SK-N-SH treated with all-trans-retinoic acid at 6 μM for 48 hours (cell line): ENCODE measurements at regions not wholly inside any gene's neighbourhood (a gene's known extent, or its start where the extent isn't known, plus 50 kb on each side); places are given as distances from the start of the nearest gene placed in this dataset.

ENCODE experiments used
- ATAC-seq: fragments of 200-7000 bp; cut with Tn5 transposase; 3 replicates; pipeline ENCODE4 v1.9.1; 2020; ENCODE audit warnings: mild to moderate bottlenecking, moderate library complexity
- ARNTL ChIP-seq: fragments of 450-650 bp; formaldehyde crosslinking; IDR thresholded peaks from 2 replicates; pipeline ENCODE4 v1.5.0; 2020; ENCODE audit warnings: low read depth, mild to moderate bottlenecking, moderate library complexity, borderline replicate concordance
- ESRRG ChIP-seq: fragments of 250-450 bp; sonication (Bioruptor Pico); IDR thresholded peaks from 2 replicates; pipeline ENCODE4 v1.6.1; 2021; ENCODE audit warnings: mild to moderate bottlenecking
- GLIS3 ChIP-seq: fragments of 250-450 bp; sonication (Bioruptor Pico); IDR thresholded peaks from 2 replicates; pipeline ENCODE4 v1.5.0; 2020; ENCODE audit warnings: mild to moderate bottlenecking, moderate library complexity
- ISL1 ChIP-seq: fragments of 250-450 bp; sonication (Bioruptor Pico); IDR thresholded peaks from 2 replicates; pipeline ENCODE4 v2.1.2; 2022; ENCODE audit warnings: mild to moderate bottlenecking, moderate library complexity
- OSR1 ChIP-seq: fragments of 250-450 bp; sonication (Bioruptor Pico); IDR thresholded peaks from 2 replicates; pipeline ENCODE4 v1.8.0; 2022; ENCODE audit warnings: moderate library complexity, mild to moderate bottlenecking, inconsistent platforms
- PATZ1 ChIP-seq: fragments of 250-450 bp; sonication (Bioruptor Pico); IDR thresholded peaks from 2 replicates; pipeline ENCODE4 v1.8.0; 2020; ENCODE audit warnings: mild to moderate bottlenecking, moderate library complexity, borderline replicate concordance
- POU6F1 ChIP-seq: fragments of 250-450 bp; sonication (Bioruptor Pico); IDR thresholded peaks from 2 replicates; pipeline ENCODE4 v1.8.0; 2021; ENCODE audit warnings: low read depth, mild to moderate bottlenecking, moderate library complexity, borderline replicate concordance
- RARB ChIP-seq: fragments of 250-450 bp; sonication (Bioruptor Pico); IDR thresholded peaks from 2 replicates; pipeline ENCODE4 v1.8.0; 2021; ENCODE audit warnings: mild to moderate bottlenecking, moderate library complexity
- TCF4 ChIP-seq: fragments of 250-450 bp; sonication (Bioruptor Pico); IDR thresholded peaks from 2 replicates; pipeline ENCODE4 v1.8.0; 2021; ENCODE audit warnings: mild to moderate bottlenecking, moderate library complexity, borderline replicate concordance
- TOX ChIP-seq: fragments of 250-450 bp; sonication (Bioruptor Pico); IDR thresholded peaks from 2 replicates; pipeline ENCODE4 v1.8.0; 2021; ENCODE audit warnings: mild to moderate bottlenecking, moderate library complexity, borderline replicate concordance
- ZC3H10 ChIP-seq: fragments of 250-450 bp; sonication (Bioruptor Pico); IDR thresholded peaks from 2 replicates; pipeline ENCODE4 v1.5.1; 2021; ENCODE audit warnings: mild to moderate bottlenecking, moderate library complexity
- ZFP3 ChIP-seq: fragments of 250-450 bp; sonication (Bioruptor Pico); IDR thresholded peaks from 2 replicates; pipeline ENCODE4 v1.5.0; 2020; ENCODE audit warnings: mild to moderate bottlenecking, moderate library complexity
- ZFP30 ChIP-seq: fragments of 450-650 bp; formaldehyde crosslinking; IDR thresholded peaks from 2 replicates; pipeline ENCODE4 v1.5.0; 2022; ENCODE audit warnings: mild to moderate bottlenecking, moderate library complexity
- ZNF565 ChIP-seq: fragments of 450-650 bp; formaldehyde crosslinking; conservative IDR thresholded peaks from 2 replicates; pipeline ENCODE4 v1.5.0; 2020; ENCODE audit warnings: low read depth, mild to moderate bottlenecking, moderate library complexity
- ZNF70 ChIP-seq: fragments of 450-650 bp; formaldehyde crosslinking; IDR thresholded peaks from 2 replicates; pipeline ENCODE4 v1.5.0; 2020; ENCODE audit warnings: mild to moderate bottlenecking, moderate library complexity
- ZNF8 ChIP-seq: fragments of 450-650 bp; formaldehyde crosslinking; IDR thresholded peaks from 2 replicates; pipeline ENCODE4 v1.5.0; 2020; ENCODE audit warnings: mild to moderate bottlenecking, moderate library complexity
- TF ChIP-seq, protein P1 (sequence below): fragments of 250-450 bp; sonication (Bioruptor Pico); IDR thresholded peaks from 2 replicates; pipeline ENCODE4 v1.5.1; 2021; ENCODE audit warnings: mild to moderate bottlenecking, moderate library complexity
- TF ChIP-seq, protein P2 (sequence below): fragments of 250-450 bp; sonication (Bioruptor Pico); IDR thresholded peaks from 2 replicates; pipeline ENCODE4 v1.5.0; 2020; ENCODE audit warnings: mild to moderate bottlenecking, moderate library complexity
- TF ChIP-seq, protein P3 (sequence below): fragments of 250-450 bp; sonication (Bioruptor Pico); IDR thresholded peaks from 2 replicates; pipeline ENCODE4 v1.5.1; 2020; ENCODE audit warnings: low read depth, mild to moderate bottlenecking, moderate library complexity

DNA sequence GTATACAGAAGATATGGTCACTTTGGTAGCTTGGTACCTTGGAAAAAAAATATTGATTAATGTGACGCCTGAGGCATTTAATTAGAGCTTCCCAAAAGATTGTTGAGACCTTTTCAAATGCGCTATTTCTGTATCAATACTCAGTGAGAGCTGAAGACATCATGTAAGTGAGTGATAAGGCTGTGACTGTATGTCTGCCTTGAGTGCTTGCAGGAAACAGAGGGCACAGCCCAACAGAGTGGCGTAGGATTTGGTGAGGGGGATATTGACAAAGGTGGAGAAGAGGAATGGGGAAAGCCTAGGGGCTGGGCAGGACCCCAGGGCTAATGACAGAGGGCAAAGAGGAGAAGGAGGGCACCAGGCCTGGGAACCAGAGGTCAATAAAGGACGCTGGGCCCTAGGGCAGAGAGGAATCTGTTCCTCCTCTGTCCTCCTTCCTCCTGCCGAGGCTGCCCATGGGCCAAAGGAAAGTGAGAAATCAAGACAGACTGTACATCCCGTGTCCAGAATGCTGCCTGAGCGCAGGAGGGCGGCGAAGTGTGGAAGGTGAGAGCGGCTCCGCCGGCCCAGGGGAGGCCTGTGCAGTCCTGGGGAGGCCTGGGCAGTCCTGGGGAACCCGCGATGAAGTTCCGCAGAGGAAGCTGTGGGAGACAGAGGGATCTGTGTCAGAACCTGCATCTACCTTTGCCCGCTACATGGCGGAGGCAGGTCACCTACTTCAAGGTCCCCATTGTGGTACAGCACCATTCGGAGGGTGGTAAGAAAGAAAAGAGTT lies 228.6 kb upstream of the PIEZO2 start:
- ATAC-seq = no peak
- TF ChIP-seq TCF4 (CRISPR knock-in tag) (no peak), ZC3H10 (CRISPR knock-in tag) (no peak), RARB (CRISPR knock-in tag) (no peak), OSR1 (CRISPR knock-in tag) (no peak), ZNF70 (CRISPR knock-in tag) (no peak), ZNF8 (CRISPR knock-in tag) (no peak), ZNF565 (CRISPR knock-in tag) (no peak), TOX (CRISPR knock-in tag) (no peak), GLIS3 (CRISPR knock-in tag) (no peak), ISL1 (CRISPR knock-in tag) (no peak)
- TF ChIP-seq, protein P1, sequence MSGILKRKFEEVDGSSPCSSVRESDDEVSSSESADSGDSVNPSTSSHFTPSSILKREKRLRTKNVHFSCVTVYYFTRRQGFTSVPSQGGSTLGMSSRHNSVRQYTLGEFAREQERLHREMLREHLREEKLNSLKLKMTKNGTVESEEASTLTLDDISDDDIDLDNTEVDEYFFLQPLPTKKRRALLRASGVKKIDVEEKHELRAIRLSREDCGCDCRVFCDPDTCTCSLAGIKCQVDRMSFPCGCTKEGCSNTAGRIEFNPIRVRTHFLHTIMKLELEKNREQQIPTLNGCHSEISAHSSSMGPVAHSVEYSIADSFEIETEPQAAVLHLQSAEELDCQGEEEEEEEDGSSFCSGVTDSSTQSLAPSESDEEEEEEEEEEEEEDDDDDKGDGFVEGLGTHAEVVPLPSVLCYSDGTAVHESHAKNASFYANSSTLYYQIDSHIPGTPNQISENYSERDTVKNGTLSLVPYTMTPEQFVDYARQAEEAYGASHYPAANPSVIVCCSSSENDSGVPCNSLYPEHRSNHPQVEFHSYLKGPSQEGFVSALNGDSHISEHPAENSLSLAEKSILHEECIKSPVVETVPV (CRISPR knock-in tag) = no peak
- TF ChIP-seq, all 23 proteins: peak for 0

DNA sequence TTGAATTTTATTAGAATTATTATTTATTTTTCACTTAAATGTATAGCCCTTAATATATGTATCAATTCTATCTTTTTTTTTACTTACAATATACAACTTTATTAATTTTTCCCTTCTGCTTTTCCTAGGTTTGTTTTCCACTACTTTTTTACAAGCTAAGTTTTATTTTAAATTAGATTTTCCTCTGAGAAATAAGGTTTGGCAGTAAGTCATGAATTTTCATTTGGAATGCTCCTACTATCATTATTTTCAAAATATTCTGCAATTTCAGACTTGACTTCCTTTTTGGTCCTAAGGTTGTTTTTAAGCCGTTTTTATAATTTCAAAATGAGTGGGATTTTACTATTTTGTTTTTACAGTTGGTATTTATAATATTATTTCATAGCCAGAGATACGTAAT lies 222.8 kb upstream of the PIEZO2 start:
- TF ChIP-seq, protein P2, sequence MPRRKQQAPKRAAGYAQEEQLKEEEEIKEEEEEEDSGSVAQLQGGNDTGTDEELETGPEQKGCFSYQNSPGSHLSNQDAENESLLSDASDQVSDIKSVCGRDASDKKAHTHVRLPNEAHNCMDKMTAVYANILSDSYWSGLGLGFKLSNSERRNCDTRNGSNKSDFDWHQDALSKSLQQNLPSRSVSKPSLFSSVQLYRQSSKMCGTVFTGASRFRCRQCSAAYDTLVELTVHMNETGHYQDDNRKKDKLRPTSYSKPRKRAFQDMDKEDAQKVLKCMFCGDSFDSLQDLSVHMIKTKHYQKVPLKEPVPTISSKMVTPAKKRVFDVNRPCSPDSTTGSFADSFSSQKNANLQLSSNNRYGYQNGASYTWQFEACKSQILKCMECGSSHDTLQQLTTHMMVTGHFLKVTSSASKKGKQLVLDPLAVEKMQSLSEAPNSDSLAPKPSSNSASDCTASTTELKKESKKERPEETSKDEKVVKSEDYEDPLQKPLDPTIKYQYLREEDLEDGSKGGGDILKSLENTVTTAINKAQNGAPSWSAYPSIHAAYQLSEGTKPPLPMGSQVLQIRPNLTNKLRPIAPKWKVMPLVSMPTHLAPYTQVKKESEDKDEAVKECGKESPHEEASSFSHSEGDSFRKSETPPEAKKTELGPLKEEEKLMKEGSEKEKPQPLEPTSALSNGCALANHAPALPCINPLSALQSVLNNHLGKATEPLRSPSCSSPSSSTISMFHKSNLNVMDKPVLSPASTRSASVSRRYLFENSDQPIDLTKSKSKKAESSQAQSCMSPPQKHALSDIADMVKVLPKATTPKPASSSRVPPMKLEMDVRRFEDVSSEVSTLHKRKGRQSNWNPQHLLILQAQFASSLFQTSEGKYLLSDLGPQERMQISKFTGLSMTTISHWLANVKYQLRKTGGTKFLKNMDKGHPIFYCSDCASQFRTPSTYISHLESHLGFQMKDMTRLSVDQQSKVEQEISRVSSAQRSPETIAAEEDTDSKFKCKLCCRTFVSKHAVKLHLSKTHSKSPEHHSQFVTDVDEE (CRISPR knock-in tag) = no peak
- TF ChIP-seq OSR1 (CRISPR knock-in tag) = no peak
- no peak for TF ChIP-seq ZNF565 (CRISPR knock-in tag)
- TF ChIP-seq ARNTL = no peak
- TF ChIP-seq ZC3H10 (CRISPR knock-in tag) = no peak
- no peak for TF ChIP-seq ZFP3
- TF ChIP-seq TCF4 (CRISPR knock-in tag) = no peak
- no peak for TF ChIP-seq TOX (CRISPR knock-in tag)
- TF ChIP-seq POU6F1 (CRISPR knock-in tag) = no peak
- no peak for TF ChIP-seq ISL1 (CRISPR knock-in tag)
- TF ChIP-seq ZNF8 (CRISPR knock-in tag) = no peak
- TF ChIP-seq, protein P3, sequence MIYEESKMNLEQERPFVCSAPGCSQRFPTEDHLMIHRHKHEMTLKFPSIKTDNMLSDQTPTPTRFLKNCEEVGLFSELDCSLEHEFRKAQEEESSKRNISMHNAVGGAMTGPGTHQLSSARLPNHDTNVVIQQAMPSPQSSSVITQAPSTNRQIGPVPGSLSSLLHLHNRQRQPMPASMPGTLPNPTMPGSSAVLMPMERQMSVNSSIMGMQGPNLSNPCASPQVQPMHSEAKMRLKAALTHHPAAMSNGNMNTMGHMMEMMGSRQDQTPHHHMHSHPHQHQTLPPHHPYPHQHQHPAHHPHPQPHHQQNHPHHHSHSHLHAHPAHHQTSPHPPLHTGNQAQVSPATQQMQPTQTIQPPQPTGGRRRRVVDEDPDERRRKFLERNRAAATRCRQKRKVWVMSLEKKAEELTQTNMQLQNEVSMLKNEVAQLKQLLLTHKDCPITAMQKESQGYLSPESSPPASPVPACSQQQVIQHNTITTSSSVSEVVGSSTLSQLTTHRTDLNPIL = no peak
- no peak for TF ChIP-seq ZNF70 (CRISPR knock-in tag)
- TF ChIP-seq ZFP30 (CRISPR knock-in tag) = no peak
- ATAC-seq = no peak

DNA sequence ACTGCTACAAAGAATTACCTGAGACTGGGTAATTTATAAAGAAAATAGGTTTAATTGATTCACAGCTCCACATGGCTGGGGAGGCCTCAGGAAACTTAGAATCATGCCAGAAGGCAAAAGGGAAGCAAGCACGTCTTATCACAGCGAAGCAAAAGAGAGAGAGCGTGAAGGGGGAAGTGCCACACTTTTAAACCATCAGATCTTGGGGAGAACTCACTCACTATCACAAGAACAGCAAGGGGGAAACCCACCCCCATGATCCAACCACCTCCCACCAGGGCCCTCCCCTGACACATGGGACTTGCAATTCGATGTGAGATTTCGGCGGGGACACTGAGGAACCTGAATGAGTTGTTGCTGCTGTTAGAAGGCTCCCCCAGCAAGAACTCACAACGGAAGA lies 220.2 kb upstream of the PIEZO2 start:
- TF ChIP-seq, protein P2 (CRISPR knock-in tag) = no peak
- TF ChIP-seq GLIS3 (CRISPR knock-in tag) (no peak), OSR1 (CRISPR knock-in tag) (no peak), ESRRG (no peak), ISL1 (CRISPR knock-in tag) (no peak), ZNF70 (CRISPR knock-in tag) (no peak), ZFP30 (CRISPR knock-in tag) (no peak), PATZ1 (no peak)
- TF ChIP-seq, protein P3 = no peak
- no peak for ATAC-seq
